A673 (cell line): ENCODE measurements at regions not wholly inside any gene's neighbourhood (a gene's known extent, or its start where the extent isn't known, plus 50 kb on each side); places are given as distances from the start of the nearest gene placed in this dataset.

Experiments
- EZH2 ChIP-seq: fragments of 200-600 bp; sonication (generic); IDR thresholded peaks from 2 replicates; pipeline ENCODE4 v1.6.1; 2017; ENCODE audit warnings: borderline replicate concordance, low read depth, mild to moderate bottlenecking, mixed read lengths, antibody characterized with exemption, low read length; ENCODE audit not compliant: poor library complexity, severe bottlenecking
- TF ChIP-seq, protein P1 (sequence below): fragments of 300-800, 200-600 bp; sonication (generic); conservative IDR thresholded peaks from 2 replicates; pipeline ENCODE4 v1.5.1; 2017; ENCODE audit warnings: low read depth, mild to moderate bottlenecking, antibody characterized with exemption, low read length, moderate library complexity, mixed read lengths

DNA sequence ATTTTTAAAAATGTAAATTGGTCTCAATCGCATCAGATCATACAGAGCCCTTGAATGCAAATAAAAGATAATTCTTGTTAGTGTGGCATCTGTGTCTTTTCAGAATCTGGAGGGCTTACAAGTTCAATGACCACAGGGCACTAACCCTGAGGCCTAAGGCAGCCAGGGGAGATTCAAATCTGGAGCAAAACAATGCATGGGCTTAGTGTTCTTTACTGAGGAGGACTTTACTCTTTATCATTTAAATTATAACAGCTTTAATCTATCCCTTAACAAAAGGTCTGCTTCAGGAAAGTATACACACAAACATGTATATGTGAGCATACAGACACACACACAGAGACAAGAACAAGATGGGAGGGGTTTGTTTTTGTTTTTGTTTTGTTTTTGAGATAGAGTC lies 51.0 kb upstream of the NSUN7 start:
- TF ChIP-seq, protein P1, sequence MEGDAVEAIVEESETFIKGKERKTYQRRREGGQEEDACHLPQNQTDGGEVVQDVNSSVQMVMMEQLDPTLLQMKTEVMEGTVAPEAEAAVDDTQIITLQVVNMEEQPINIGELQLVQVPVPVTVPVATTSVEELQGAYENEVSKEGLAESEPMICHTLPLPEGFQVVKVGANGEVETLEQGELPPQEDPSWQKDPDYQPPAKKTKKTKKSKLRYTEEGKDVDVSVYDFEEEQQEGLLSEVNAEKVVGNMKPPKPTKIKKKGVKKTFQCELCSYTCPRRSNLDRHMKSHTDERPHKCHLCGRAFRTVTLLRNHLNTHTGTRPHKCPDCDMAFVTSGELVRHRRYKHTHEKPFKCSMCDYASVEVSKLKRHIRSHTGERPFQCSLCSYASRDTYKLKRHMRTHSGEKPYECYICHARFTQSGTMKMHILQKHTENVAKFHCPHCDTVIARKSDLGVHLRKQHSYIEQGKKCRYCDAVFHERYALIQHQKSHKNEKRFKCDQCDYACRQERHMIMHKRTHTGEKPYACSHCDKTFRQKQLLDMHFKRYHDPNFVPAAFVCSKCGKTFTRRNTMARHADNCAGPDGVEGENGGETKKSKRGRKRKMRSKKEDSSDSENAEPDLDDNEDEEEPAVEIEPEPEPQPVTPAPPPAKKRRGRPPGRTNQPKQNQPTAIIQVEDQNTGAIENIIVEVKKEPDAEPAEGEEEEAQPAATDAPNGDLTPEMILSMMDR: no peak
- TF ChIP-seq EZH2: no peak
